Lung (tissue), 11 donors: ENCODE measurements at regions not wholly inside any gene's neighbourhood (a gene's known extent, or its start where the extent isn't known, plus 50 kb on each side); places are given as distances from the start of the nearest gene placed in this dataset.

Experiments used
- ATAC-seq: fragments of 200-7000 bp; cut with Tn5 transposase; one replicate; pipeline ENCODE4 v1.9.1; 2020; ENCODE audit warnings: moderate number of reproducible peaks; ENCODE audit not compliant: insufficient read depth, low FRiP score
- DNase-seq, 3 donors: peaks; one replicate each; pipeline ENCODE4 v3.0.0-alpha.2; 2013 to 2017
- H3K27ac ChIP-seq, 2 donors: one replicate each; pipeline ENCODE4 v1.5.1; 2013; ENCODE audit warnings: mild to moderate bottlenecking in 2 of 2, moderate library complexity in 2 of 2, control low read depth in 1 of 2, inconsistent platforms in 1 of 2, low read depth in 1 of 2, low read length in 1 of 2
- H3K27me3 ChIP-seq, 3 donors: one replicate each; pipeline ENCODE4 v1.5.1; 2013; ENCODE audit warnings: low read length in 2 of 3; ENCODE audit not compliant: control insufficient read depth in 3 of 3, insufficient read depth in 3 of 3
- H3K36me3 ChIP-seq, 4 donors: one replicate each; pipeline ENCODE4 v1.5.1; 2013; ENCODE audit warnings: low read length in 4 of 4, mild to moderate bottlenecking in 1 of 4, moderate library complexity in 1 of 4; ENCODE audit not compliant: control insufficient read depth in 4 of 4, insufficient read depth in 4 of 4
- H3K4me1 ChIP-seq, 5 donors: one replicate each; pipeline ENCODE4 v1.5.1; 2013; ENCODE audit warnings: low read length in 5 of 5, mild to moderate bottlenecking in 2 of 5, moderate library complexity in 1 of 5; ENCODE audit not compliant: control insufficient read depth in 5 of 5, insufficient read depth in 5 of 5
- H3K4me3 ChIP-seq: one replicate; pipeline ENCODE4 v1.5.1; 2013; ENCODE audit warnings: mild to moderate bottlenecking, control low read depth, moderate library complexity
- H3K9ac ChIP-seq, 2 donors: one replicate each; pipeline ENCODE4 v1.5.1; 2013; ENCODE audit warnings: low read length in 2 of 2, control low read depth in 1 of 2; ENCODE audit not compliant: insufficient read depth in 1 of 2
- H3K9me3 ChIP-seq, 4 donors: one replicate each; pipeline ENCODE4 v1.5.1; 2013; ENCODE audit warnings: low read length in 3 of 4, mild to moderate bottlenecking in 1 of 4, moderate library complexity in 1 of 4; ENCODE audit not compliant: control insufficient read depth in 4 of 4, insufficient read depth in 3 of 4
- WGBS, 2 donors: extraction: QIAGEN DNeasy Blood & Tissue Kit; methylation state at CpG; one replicate each; pipeline ENCODE4 v1.1.7; 2013; 5-methylcytosine and 5-hydroxymethylcytosine counted together
- TF ChIP-seq, protein P1 (sequence below): IDR thresholded peaks from 2 replicates; pipeline ENCODE4 v1.5.1; 2012; ENCODE audit warnings: mild to moderate bottlenecking; ENCODE audit errors: control extremely low read depth, extremely low read depth
- donor health status: control.
- donor health status: control.
- donor health status: Bipolar disorder and iron deficiency.
- donor health status: healthy.
- donor health status: DM: yes; HTN: yes; CAD: no.

DNA sequence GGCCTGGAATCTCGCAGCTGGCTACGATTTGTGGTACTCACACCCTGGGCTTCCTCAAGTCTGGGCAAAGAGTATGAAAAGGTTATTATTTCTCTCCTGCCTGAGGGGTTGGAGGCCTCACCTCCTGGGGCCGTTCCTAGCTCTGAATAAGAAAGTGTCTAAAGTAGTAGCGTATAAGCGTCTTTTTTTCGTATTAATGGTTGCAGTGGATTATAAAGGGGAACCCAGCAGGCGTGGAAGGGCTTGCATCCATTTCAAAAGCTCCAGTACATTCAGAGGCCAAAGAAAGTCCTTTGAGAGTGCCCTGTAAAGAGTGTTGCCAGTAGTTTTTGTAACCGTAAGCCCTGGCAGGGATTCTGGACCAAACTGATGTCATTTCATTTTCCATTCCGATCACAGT, 72.2 kb upstream of the MPHOSPH6 start:
- 93% methylated on average over 9 of the region's 9 CpGs for WGBS, 2 donors
- peaks cover 0 to 3% (median 0%) of the 10 kb centered on the region in 3 donors for H3K27me3 ChIP-seq
- TF ChIP-seq, protein P1, sequence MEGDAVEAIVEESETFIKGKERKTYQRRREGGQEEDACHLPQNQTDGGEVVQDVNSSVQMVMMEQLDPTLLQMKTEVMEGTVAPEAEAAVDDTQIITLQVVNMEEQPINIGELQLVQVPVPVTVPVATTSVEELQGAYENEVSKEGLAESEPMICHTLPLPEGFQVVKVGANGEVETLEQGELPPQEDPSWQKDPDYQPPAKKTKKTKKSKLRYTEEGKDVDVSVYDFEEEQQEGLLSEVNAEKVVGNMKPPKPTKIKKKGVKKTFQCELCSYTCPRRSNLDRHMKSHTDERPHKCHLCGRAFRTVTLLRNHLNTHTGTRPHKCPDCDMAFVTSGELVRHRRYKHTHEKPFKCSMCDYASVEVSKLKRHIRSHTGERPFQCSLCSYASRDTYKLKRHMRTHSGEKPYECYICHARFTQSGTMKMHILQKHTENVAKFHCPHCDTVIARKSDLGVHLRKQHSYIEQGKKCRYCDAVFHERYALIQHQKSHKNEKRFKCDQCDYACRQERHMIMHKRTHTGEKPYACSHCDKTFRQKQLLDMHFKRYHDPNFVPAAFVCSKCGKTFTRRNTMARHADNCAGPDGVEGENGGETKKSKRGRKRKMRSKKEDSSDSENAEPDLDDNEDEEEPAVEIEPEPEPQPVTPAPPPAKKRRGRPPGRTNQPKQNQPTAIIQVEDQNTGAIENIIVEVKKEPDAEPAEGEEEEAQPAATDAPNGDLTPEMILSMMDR, result no peak
- no peaks in the 10 kb centered on the region for H3K4me1 ChIP-seq
- no peak for DNase-seq
- peaks cover 0 to 4% (median 3%) of the 10 kb centered on the region in 4 donors for H3K9me3 ChIP-seq
- no peak overlapping the region for H3K27ac ChIP-seq
- no peak overlapping the region for H3K4me3 ChIP-seq
- no peak for ATAC-seq
- no peak overlapping the region for H3K9ac ChIP-seq
- no peaks in the 10 kb centered on the region for H3K36me3 ChIP-seq

DNA sequence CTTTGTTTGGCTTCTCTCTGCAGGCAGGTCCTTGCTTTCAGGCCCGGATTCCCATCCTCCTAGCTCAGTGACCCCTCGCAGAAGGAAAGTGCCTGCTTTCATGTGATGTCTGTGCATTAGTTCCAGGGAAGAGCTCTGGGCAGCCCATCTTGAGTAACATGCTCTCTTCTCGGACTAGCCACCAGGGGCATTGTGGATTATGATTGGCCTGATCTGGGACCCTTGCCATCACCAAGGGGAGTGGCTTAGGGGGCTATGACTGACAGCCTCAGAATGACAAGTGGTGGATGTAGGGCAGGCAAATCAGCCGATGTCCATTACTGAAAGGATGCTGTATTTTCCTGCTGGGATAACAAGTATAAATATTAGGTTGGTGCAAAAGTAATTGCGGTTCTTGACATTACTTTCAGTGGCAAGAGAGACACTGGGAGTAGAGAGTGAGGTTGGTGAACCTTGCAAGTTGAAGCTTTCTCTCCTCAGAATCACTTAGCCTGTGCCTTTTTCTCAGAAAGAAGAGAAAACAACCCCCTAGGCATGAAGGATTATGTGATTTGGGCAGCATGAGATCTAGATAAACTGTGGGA, 71.5 kb upstream of the MPHOSPH6 start:
- WGBS, 2 donors, result 78 to 81% methylated on average over 5 of the region's 5 CpGs
- Histone ChIP-seq H3K27me3 (peaks cover 0 to 3% (median 0%) of the 10 kb centered on the region in 3 donors), H3K27ac (no peak overlapping the region), H3K4me3 (no peak overlapping the region), H3K4me1 (no peaks in the 10 kb centered on the region), H3K9me3 (peaks cover 0 to 4% (median 3%) of the 10 kb centered on the region in 4 donors), H3K36me3 (no peaks in the 10 kb centered on the region), H3K9ac (no peak overlapping the region)
- DNase-seq, result no peak
- ATAC-seq, result no peak
- TF ChIP-seq, protein P1, result no peak

- peaks cover 0 to 4% (median 3%) of the 10 kb centered on the region in 4 donors for H3K9me3 ChIP-seq
- H3K27ac ChIP-seq, result no peak overlapping the region
- H3K4me3 ChIP-seq, result no peak overlapping the region
- TF ChIP-seq, protein P1, result no peak
- WGBS, 2 donors, result 67 to 88% methylated on average over 2 of the region's 2 CpGs
- no peak overlapping the region for H3K9ac ChIP-seq
- ATAC-seq, result no peak
- peaks cover 0 to 3% (median 0%) of the 10 kb centered on the region in 3 donors for H3K27me3 ChIP-seq
- H3K36me3 ChIP-seq, result no peaks in the 10 kb centered on the region
- DNase-seq, result no peak
- peaks cover 0 to 1% (median 0%) of the 10 kb centered on the region in 5 donors for H3K4me1 ChIP-seq
These were observed 70.1 kb upstream of the MPHOSPH6 start for GRCh38 chr16:82240111-82240510.

GRCh38 chr16:82236875-82237274, 66.9 kb upstream of the MPHOSPH6 start:
- DNase-seq, result no peak
- WGBS, 2 donors, result 85 to 89% methylated on average over 5 of the region's 5 CpGs
- Histone ChIP-seq H3K27ac (no peak overlapping the region), H3K9ac (no peak overlapping the region), H3K4me1 (peaks cover 0 to 1% (median 0%) of the 10 kb centered on the region in 5 donors), H3K9me3 (no peaks in the 10 kb centered on the region), H3K36me3 (no peaks in the 10 kb centered on the region), H3K27me3 (peaks cover 0 to 5% (median 3%) of the 10 kb centered on the region in 3 donors), H3K4me3 (no peak overlapping the region)
- no peak for ATAC-seq
- TF ChIP-seq, protein P1, result no peak
